A549 (cell line): ENCODE measurements at regions not wholly inside any gene's neighbourhood (a gene's known extent, or its start where the extent isn't known, plus 50 kb on each side); places are given as distances from the start of the nearest gene placed in this dataset.
A peak's percentile ranks its signal among the peaks of the same experiment; 100 is the strongest.
"Not testable (repeated sequence)": the region's sequence is repeated elsewhere in the genome, so short reads cannot be mapped to it uniquely, and the experiment has no call there.

Experiments used
- ATAC-seq, 2 experiments: fragments of 200-7000 bp in 1 of 2; fragments of >200 bp in 1 of 2; cut with Nextera tagmentation in 1 of 2; cut with Tn5 transposase in 1 of 2; 3 replicates each; pipeline versions ENCODE4 v1.8.0 to v1.9.1; 2018 to 2020; ENCODE audit warnings: mild to moderate bottlenecking in 1 of 2, moderate library complexity in 1 of 2
- CTCF ChIA-PET: fragments of 300-600 bp; sonication (Branson Sonifier 250); formaldehyde crosslinking; extraction: SDS; loops from one replicate; lab custom pipeline; 2021; ENCODE audit warnings: antibody characterized with exemption, inconsistent platforms; lab: Yijun Ruan, JAX
- POLR2A ChIA-PET: fragments of 350-600 bp; formaldehyde crosslinking; extraction: SDS; loops from one replicate; lab custom pipeline; 2021; ENCODE audit warnings: antibody characterized with exemption, inconsistent platforms; lab: Yijun Ruan, JAX
- DNase-seq, 2 experiments: peaks; one replicate each; pipeline versions ENCODE4 v3.0.0 to v3.0.0-alpha.2; 2011 to 2016; ENCODE audit warnings: low read depth in 1 of 2, low spot score in 1 of 2
- FAIRE-seq: peaks from 2 replicates; lab custom pipeline; 2011; peaks lifted over from hg19 to GRCh38; lab: Jason Lieb, UNC
- H3K27ac ChIP-seq, 2 experiments: fragments of >200 bp; sonication (Bioruptor Twin); formaldehyde crosslinking; 3 replicates each; pipeline ENCODE4 v1.5.1; 2016 to 2017
- H3K4me1 ChIP-seq: fragments of >200 bp; sonication (Bioruptor Twin); formaldehyde crosslinking; 3 replicates; pipeline ENCODE4 v1.6.1; 2016
- H3K4me2 ChIP-seq: fragments of >200 bp; sonication (Bioruptor Twin); formaldehyde crosslinking; 3 replicates; pipeline ENCODE4 v1.6.1; 2016
- H3K4me3 ChIP-seq: fragments of >200 bp; sonication (Bioruptor Twin); formaldehyde crosslinking; 3 replicates; pipeline ENCODE4 v1.5.1; 2016
- H3K9me3 ChIP-seq: fragments of >200 bp; sonication (Bioruptor Twin); formaldehyde crosslinking; 3 replicates; pipeline ENCODE4 v1.6.1; 2016
- BHLHE40 ChIP-seq: IDR thresholded peaks from 2 replicates; pipeline ENCODE4 v1.6.1; 2012; ENCODE audit warnings: low read depth, low read length, inconsistent platforms
- CBX8 ChIP-seq: fragments of 200-600 bp; sonication (generic); IDR thresholded peaks from 2 replicates; pipeline ENCODE4 v1.6.1; 2016
- CEBPB ChIP-seq, 2 experiments: fragments of >200 bp in 1 of 2; sonication (Bioruptor Twin) in 1 of 2; formaldehyde crosslinking in 1 of 2; IDR thresholded peaks; 2 replicates each; pipeline ENCODE4 v1.6.1; 2012 to 2016
- EHMT2 ChIP-seq: fragments of 200-600 bp; sonication (generic); IDR thresholded peaks from 2 replicates; pipeline ENCODE4 v1.6.1; 2016; ENCODE audit warnings: antibody characterized with exemption, low read depth, mild to moderate bottlenecking, moderate library complexity
- EP300 ChIP-seq, 2 experiments: fragments of >200 bp; sonication (Bioruptor Twin); formaldehyde crosslinking; IDR thresholded peaks; 2 replicates in 1 of 2; 3 replicates in 1 of 2; pipeline ENCODE4 v1.6.1; 2016 to 2017
- ESRRA ChIP-seq: fragments of 150-350 bp; IDR thresholded peaks from 2 replicates; pipeline ENCODE4 v1.6.1; 2014; ENCODE audit warnings: mild to moderate bottlenecking, low read length, borderline replicate concordance
- FOSB ChIP-seq: fragments of 250-450 bp; sonication (Bioruptor Pico); IDR thresholded peaks from 2 replicates; pipeline ENCODE4 v1.5.0; 2020; ENCODE audit warnings: mild to moderate bottlenecking, moderate library complexity
- FOSL2 ChIP-seq, 2 experiments: fragments of 450-650 bp in 1 of 2; fragments of >200 bp in 1 of 2; sonication (Bioruptor Twin) in 1 of 2; formaldehyde crosslinking; IDR thresholded peaks; 2 replicates each; pipeline versions ENCODE4 v1.5.0 to v1.6.1; 2016 to 2020; ENCODE audit warnings: mild to moderate bottlenecking in 1 of 2, moderate library complexity in 1 of 2
- FOXS1 ChIP-seq: fragments of 250-450 bp; sonication (Bioruptor Pico); IDR thresholded peaks from 2 replicates; pipeline ENCODE4 v1.5.0; 2020; ENCODE audit warnings: mild to moderate bottlenecking, moderate library complexity
- KDM1A ChIP-seq: fragments of 200-600 bp; sonication (generic); IDR thresholded peaks from 2 replicates; pipeline ENCODE4 v1.6.1; 2016; ENCODE audit warnings: low read depth, mild to moderate bottlenecking
- MAFK ChIP-seq: fragments of 450-650 bp; IDR thresholded peaks from 2 replicates; pipeline ENCODE4 v1.6.1; 2014; ENCODE audit not compliant: partially characterized antibody
- MAZ ChIP-seq: fragments of 150-350 bp; IDR thresholded peaks from 2 replicates; pipeline ENCODE4 v1.6.1; 2014; ENCODE audit warnings: antibody characterized with exemption, low read depth, low read length, borderline replicate concordance
- NFE2L2 ChIP-seq: fragments of 150-350 bp; conservative IDR thresholded peaks from 2 replicates; pipeline ENCODE4 v1.6.1; 2014; ENCODE audit warnings: low read length
- PHF8 ChIP-seq: fragments of 200-600 bp; sonication (generic); IDR thresholded peaks from 2 replicates; pipeline ENCODE4 v1.6.1; 2016; ENCODE audit warnings: low read depth, mild to moderate bottlenecking, antibody characterized with exemption, moderate library complexity, borderline replicate concordance
- RAD21 ChIP-seq, 2 experiments: fragments of >200 bp in 1 of 2; sonication (Bioruptor Twin) in 1 of 2; formaldehyde crosslinking in 1 of 2; IDR thresholded peaks in 1 of 2; conservative IDR thresholded peaks in 1 of 2; 2 replicates in 1 of 2; 3 replicates in 1 of 2; pipeline ENCODE4 v1.6.1; 2012 to 2018; ENCODE audit warnings: inconsistent platforms in 1 of 2
- RFX5 ChIP-seq: fragments of 450-650 bp; IDR thresholded peaks from 2 replicates; pipeline ENCODE4 v1.7.1; 2014; ENCODE audit warnings: antibody characterized with exemption, mild to moderate bottlenecking, moderate library complexity
- RNF2 ChIP-seq: fragments of 200-600 bp; sonication (generic); IDR thresholded peaks from 2 replicates; pipeline ENCODE4 v1.6.1; 2016; ENCODE audit warnings: low read depth, mild to moderate bottlenecking, antibody characterized with exemption, moderate library complexity, borderline replicate concordance
- TFCP2L1 ChIP-seq: fragments of 250-450 bp; sonication (Bioruptor Pico); IDR thresholded peaks from 2 replicates; pipeline ENCODE4 v1.5.0; 2021; ENCODE audit warnings: mild to moderate bottlenecking
- ZNF302 ChIP-seq: fragments of 250-450 bp; sonication (Bioruptor Pico); IDR thresholded peaks from 2 replicates; pipeline ENCODE4 v1.9.0; 2021; ENCODE audit warnings: inconsistent platforms, mild to moderate bottlenecking, moderate library complexity
- ZSCAN20 ChIP-seq: fragments of 250-450 bp; sonication (Bioruptor Pico); IDR thresholded peaks from 2 replicates; pipeline ENCODE4 v1.8.0; 2022; ENCODE audit warnings: mild to moderate bottlenecking, moderate library complexity
- WGBS: methylation state at CpG from one replicate; pipeline ENCODE4 v1.1.6; 2017; ENCODE audit errors: missing lambda C conversion rate; 5-methylcytosine and 5-hydroxymethylcytosine counted together
- TF ChIP-seq, protein P1 (sequence below): IDR thresholded peaks from 2 replicates; pipeline ENCODE4 v1.6.1; 2012
- TF ChIP-seq, protein P2 (sequence below): IDR thresholded peaks from 2 replicates; pipeline ENCODE4 v1.6.1; 2012
- TF ChIP-seq, protein P3 (sequence below): IDR thresholded peaks from 2 replicates; pipeline ENCODE4 v1.6.1; 2012; ENCODE audit warnings: low read depth, borderline replicate concordance

DNA sequence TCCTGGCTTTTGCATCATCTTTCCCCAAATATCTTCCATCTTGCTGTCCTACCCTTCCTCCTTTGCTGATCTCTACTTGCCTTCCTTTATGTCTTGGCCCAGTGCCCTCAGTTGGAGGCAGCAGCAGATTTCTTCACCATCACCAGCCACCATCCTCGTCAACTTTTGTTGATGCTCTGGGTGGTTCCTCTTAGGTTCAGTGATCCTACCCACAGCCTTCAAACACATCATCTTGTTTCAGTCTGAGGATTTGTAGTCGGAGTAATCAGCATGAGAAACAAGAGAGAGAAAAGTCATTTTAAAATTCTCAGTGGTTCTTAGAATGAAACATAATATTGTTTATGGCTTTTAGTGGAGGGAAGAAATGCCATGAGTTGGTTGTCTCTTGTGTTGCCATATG, 65.8 kb downstream of the FTHL17 start:
- H3K4me1 ChIP-seq: no peaks in the 10 kb centered on the region
- FAIRE-seq: no peak
- H3K4me3 ChIP-seq: no peak overlapping the region
- no peak overlapping the region for H3K4me2 ChIP-seq
- no peak for DNase-seq
- 0% methylated on average over 2 of the region's 2 CpGs for whole genome bisulfite sequencing
- H3K9me3 ChIP-seq: no peaks in the 10 kb centered on the region
- H3K27ac ChIP-seq: no peak overlapping the region
- no peak for ATAC-seq
- CTCF ChIA-PET: no interaction called here
- TF ChIP-seq EHMT2 (no peak), FOSB (CRISPR knock-in tag) (no peak)
- POLR2A ChIA-PET: no interaction called here

DNA sequence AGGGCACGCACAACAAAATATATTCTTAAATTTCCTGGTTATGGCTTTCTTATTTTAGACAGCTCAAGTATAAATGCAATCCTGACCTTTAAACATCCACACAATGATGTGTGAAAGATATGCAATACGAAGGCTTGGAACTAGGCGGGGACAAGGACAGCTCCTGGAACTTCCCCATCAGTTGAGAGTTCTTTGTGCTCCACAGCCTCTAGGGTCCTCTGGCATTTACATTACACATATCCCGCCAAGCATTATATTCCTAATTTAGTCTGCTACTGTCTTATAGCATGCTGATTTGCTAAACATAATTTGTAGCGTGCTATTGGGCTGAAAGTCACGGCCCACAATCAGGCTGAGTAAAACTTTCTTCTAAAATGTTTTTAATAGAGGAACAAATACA, 74.4 kb downstream of the FTHL17 start:
- FAIRE-seq (no peak), ATAC-seq (no peak), DNase-seq (no peak)
- H3K4me1 ChIP-seq: no peaks in the 10 kb centered on the region
- 17% methylated on average over 6 of the region's 6 CpGs for WGBS
- no peak overlapping the region for H3K4me2 ChIP-seq
- H3K4me3 ChIP-seq: no peak overlapping the region
- H3K9me3 ChIP-seq: no peaks in the 10 kb centered on the region
- CTCF ChIA-PET: no interaction called here
- POLR2A ChIA-PET: no interaction called here
- no peak overlapping the region for H3K27ac ChIP-seq
- TF ChIP-seq FOXS1 (CRISPR knock-in tag) (no peak), EP300 (IDR thresholded peaks at IDR 0.05) (no peak), FOSL2 (IDR thresholded peaks at IDR 0.05) (no peak), FOSL2 (CRISPR knock-in tag; IDR thresholded peaks at IDR 0.05) (no peak), NFE2L2 (no peak)

DNA sequence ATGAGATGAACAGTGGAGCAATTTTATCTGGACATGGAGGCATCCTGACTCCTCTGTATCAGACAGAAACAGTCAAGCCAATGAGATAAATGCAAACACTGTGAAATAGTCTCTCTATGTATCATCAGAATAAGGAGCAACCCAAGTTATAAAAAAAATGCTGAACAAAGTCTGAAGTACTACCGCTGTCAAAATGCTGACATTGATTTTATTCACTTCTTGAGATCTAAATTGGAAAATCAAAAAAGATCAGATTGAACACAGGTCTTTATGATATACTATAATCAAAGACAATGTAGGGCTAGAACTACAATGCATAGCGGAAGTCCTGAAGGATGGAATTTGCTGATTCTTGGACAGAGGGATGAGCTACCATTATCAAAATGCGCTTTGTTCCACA, 76.1 kb downstream of the FTHL17 start:
- ATAC-seq (no peak), FAIRE-seq (no peak), DNase-seq (no peak)
- Histone ChIP-seq H3K4me1 (no peaks in the 10 kb centered on the region), H3K27ac (no peak overlapping the region), H3K4me2 (no peak overlapping the region), H3K4me3 (no peak overlapping the region), H3K9me3 (no peaks in the 10 kb centered on the region)
- peak; percentile 60 for TF ChIP-seq MAFK
- no peak for TF ChIP-seq ESRRA
- TF ChIP-seq RFX5: no peak
- CTCF ChIA-PET: no interaction called here
- POLR2A ChIA-PET: no interaction called here
- 50% methylated on average over 3 of the region's 3 CpGs for WGBS

DNA sequence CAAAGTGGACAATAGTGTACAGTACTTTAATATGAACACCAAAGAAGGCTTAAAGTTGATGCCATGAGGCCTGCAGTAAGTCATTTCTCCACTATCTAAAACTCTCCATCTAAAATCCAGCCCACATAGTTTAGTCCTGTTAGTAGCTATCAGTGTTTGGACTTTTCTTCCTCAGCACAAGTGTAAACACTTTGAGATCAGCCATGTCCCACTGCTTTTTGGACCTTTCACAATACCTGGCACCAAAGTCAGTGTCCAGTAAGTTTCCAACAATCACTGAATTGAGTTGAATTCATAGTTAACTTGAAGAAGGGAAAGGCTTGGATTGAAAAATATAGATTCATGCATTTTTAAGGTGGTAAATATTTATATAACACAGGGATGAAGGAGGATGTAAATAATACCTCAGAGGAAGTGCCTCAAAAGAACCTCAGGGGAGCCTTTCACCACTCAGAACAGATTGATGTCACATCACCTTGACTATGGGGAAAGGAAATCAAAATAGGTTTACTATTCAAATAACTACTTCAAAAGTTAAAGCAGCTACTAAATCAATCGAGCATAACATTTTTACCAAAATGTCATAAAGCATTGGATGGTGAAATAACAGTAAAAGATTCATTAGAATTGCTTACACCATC, 76.7 kb downstream of the FTHL17 start:
- Histone ChIP-seq H3K4me3 (no peak overlapping the region), H3K27ac (no peak overlapping the region), H3K9me3 (no peaks in the 10 kb centered on the region), H3K4me2 (no peak overlapping the region), H3K4me1 (no peaks in the 10 kb centered on the region)
- no peak for DNase-seq
- ChIA-PET CTCF (no interaction called here), POLR2A (no interaction called here)
- no peak for FAIRE-seq
- ATAC-seq: no peak
- 0% methylated on average over 1 of the region's 1 CpG for WGBS
- no peak for TF ChIP-seq RNF2

DNA sequence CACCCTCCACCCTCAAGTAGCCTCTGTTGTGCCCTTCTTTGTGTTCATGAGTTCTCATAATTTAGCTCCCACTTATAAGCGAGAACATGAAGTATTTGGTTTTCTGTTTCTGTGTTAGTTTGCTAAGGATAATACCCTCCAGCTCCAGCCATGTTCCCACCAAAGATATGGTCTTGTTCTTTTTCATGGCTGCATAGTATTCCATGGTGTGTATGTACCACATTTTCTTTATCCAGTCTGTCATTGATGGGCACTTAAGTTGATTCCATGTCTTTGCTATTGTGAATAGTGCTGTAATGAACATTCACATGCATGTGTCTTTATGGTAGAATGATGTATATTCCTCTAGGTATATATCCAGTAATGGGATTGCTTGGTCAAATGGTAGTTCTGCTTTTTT, 77.8 kb downstream of the FTHL17 start:
- H3K4me3 ChIP-seq, FAIRE-seq, ATAC-seq, H3K9me3 ChIP-seq, DNase-seq, H3K4me1 ChIP-seq, H3K4me2 ChIP-seq, H3K27ac ChIP-seq: not testable (repeated sequence)
- POLR2A ChIA-PET: interaction anchor here (0.7 kb wide), 1 partner anchor 119 kb away, joined by 7 read pairs; no protein-coding TSS in a partner anchor
- CTCF ChIA-PET: interaction anchor here (1.3 kb wide), 1 partner anchor 9 kb away, joined by 3 read pairs; no protein-coding TSS in a partner anchor
- 0% methylated on average over 1 of the region's 1 CpG for WGBS

DNA sequence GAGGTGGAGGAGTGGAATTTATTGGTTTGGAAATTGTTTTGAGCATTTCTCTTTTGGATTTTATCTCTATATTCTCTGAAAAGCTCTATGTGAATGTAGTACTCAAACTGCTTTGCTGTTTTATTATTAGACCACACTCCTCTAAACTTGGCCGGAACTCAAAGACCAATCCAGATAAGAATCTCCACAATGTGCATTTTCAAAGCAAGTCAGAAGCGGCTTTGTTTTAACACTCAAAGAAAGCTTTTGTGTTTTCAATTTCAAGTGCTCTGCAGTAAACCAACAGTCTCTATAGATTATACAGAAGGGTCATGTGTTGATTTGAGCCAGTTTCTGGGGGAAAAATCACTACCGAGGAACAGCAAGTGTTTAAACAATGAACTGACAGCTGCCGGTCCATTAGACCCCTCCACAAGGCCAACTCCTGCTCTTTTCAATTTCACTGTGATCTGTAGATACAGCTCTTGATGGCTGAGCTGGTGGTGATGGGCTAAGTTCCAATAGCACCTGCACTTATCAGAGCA, 79.4 kb downstream of the FTHL17 start:
- CTCF ChIA-PET: no interaction called here
- Histone ChIP-seq H3K4me1 (no peaks in the 10 kb centered on the region), H3K4me2 (no peak overlapping the region), H3K4me3 (no peak overlapping the region), H3K9me3 (no peaks in the 10 kb centered on the region), H3K27ac (no peak overlapping the region)
- POLR2A ChIA-PET: no interaction called here
- no peak for FAIRE-seq
- no peak for DNase-seq
- ATAC-seq: no peak
- WGBS: 43% methylated on average over 4 of the region's 4 CpGs
- no peak for TF ChIP-seq CEBPB (IDR thresholded peaks at IDR 0.05)
- TF ChIP-seq MAFK: no peak
- no peak for TF ChIP-seq ZSCAN20 (CRISPR knock-in tag)
- TF ChIP-seq, protein P1, sequence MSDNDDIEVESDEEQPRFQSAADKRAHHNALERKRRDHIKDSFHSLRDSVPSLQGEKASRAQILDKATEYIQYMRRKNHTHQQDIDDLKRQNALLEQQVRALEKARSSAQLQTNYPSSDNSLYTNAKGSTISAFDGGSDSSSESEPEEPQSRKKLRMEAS: no peak
- TF ChIP-seq KDM1A: no peak
- TF ChIP-seq MAZ: no peak
- TF ChIP-seq, protein P2, sequence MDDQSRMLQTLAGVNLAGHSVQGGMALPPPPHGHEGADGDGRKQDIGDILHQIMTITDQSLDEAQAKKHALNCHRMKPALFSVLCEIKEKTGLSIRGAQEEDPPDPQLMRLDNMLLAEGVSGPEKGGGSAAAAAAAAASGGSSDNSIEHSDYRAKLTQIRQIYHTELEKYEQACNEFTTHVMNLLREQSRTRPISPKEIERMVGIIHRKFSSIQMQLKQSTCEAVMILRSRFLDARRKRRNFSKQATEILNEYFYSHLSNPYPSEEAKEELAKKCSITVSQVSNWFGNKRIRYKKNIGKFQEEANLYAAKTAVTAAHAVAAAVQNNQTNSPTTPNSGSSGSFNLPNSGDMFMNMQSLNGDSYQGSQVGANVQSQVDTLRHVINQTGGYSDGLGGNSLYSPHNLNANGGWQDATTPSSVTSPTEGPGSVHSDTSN: no peak
- TF ChIP-seq BHLHE40: no peak
- no peak for TF ChIP-seq CBX8
- TF ChIP-seq, protein P3, sequence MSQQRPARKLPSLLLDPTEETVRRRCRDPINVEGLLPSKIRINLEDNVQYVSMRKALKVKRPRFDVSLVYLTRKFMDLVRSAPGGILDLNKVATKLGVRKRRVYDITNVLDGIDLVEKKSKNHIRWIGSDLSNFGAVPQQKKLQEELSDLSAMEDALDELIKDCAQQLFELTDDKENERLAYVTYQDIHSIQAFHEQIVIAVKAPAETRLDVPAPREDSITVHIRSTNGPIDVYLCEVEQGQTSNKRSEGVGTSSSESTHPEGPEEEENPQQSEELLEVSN: no peak
- TF ChIP-seq ESRRA: no peak
- TF ChIP-seq ZNF302 (CRISPR knock-in tag): no peak
- no peak for TF ChIP-seq PHF8
- TF ChIP-seq TFCP2L1: no peak
- TF ChIP-seq NFE2L2: no peak
- TF ChIP-seq RAD21 (conservative IDR thresholded peaks at IDR 0.05 in 1 of 2, IDR thresholded peaks at IDR 0.05 in 1 of 2): no peak
